SU-DHL-6 (cell line): ENCODE measurements at regions not wholly inside any gene's neighbourhood (a gene's known extent, or its start where the extent isn't known, plus 50 kb on each side); places are given as distances from the start of the nearest gene placed in this dataset.

Source experiments
- CTCF ChIP-seq: fragments of 200-600 bp; sonication (generic); IDR thresholded peaks from one replicate; pipeline ENCODE4 v1.5.1; 2017; ENCODE audit warnings: antibody characterized with exemption, mild to moderate bottlenecking, low read length, moderate library complexity; ENCODE audit not compliant: insufficient read depth, poor library complexity, severe bottlenecking
- EZH2phosphoT487 ChIP-seq: fragments of 200-600 bp; sonication (generic), shearing (Covaris generic); conservative IDR thresholded peaks from 2 replicates; pipeline ENCODE4 v1.6.1; 2018; ENCODE audit warnings: mild to moderate bottlenecking, antibody characterized with exemption, low read length, moderate library complexity, mixed read lengths

GRCh38 chr14:34238610-34239009 is 223.4 kb downstream of the SPTSSA start:
- TF ChIP-seq EZH2phosphoT487 (no peak), CTCF (no peak)
